Retinal pigment epithelial cell (primary cell): ENCODE measurements at regions not wholly inside any gene's neighbourhood (a gene's known extent, or its start where the extent isn't known, plus 50 kb on each side); places are given as distances from the start of the nearest gene placed in this dataset.
A peak's percentile ranks its signal among the peaks of the same experiment; 100 is the strongest.

Experiments
- DNase-seq: peaks from one replicate; pipeline ENCODE4 v3.0.0-alpha.2; 2010; ENCODE audit warnings: low read depth
- H3K4me3 ChIP-seq: 2 replicates; pipeline ENCODE4 v1.5.1; 2011; ENCODE audit warnings: mild to moderate bottlenecking, low read length, control low read depth, moderate library complexity
- CTCF ChIP-seq: conservative IDR thresholded peaks from 2 replicates; pipeline ENCODE4 v1.5.1; 2011; ENCODE audit warnings: low read depth, low read length, control low read depth, inconsistent platforms

GRCh38 chr11:109192864-109193263 is 229.1 kb upstream of the C11orf87 start:
- no peak for DNase-seq
- H3K4me3 ChIP-seq = no peak overlapping the region
- no peak for TF ChIP-seq CTCF

- DNase-seq = no peak
- no peak overlapping the region for H3K4me3 ChIP-seq
- TF ChIP-seq CTCF = no peak
These were observed 228.1 kb upstream of the C11orf87 start for GRCh38 chr11:109193880-109194279.

- peak; percentile 61 for DNase-seq
- TF ChIP-seq CTCF = no peak
- H3K4me3 ChIP-seq = no peak overlapping the region
These were observed 226.0 kb upstream of the C11orf87 start for GRCh38 chr11:109196016-109196415.

GRCh38 chr11:109197656-109198055 is 224.3 kb upstream of the C11orf87 start:
- no peak for DNase-seq
- H3K4me3 ChIP-seq = no peak overlapping the region
- TF ChIP-seq CTCF = no peak

DNA sequence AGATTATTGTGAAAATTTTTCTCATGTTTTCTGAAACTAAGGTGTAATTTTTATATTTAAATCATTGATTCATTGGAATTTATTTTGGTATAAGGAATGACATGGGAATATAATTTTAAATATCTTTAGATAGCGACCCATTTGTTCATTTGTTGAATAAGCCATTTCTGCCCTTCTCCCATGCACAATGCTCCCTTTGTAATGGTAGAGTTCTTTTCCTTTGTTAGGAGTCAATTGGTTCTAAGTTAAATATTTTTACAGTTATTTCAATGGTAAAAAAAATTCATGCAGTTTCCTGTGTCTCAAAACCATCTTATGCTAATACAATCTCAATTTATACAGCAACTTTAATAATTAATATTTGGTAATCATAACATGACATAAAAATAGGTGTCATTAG is 218.8 kb upstream of the C11orf87 start:
- H3K4me3 ChIP-seq = no peak overlapping the region
- DNase-seq = no peak
- no peak for TF ChIP-seq CTCF

GRCh38 chr11:109205312-109205711 is 216.7 kb upstream of the C11orf87 start:
- no peak for TF ChIP-seq CTCF
- no peak for DNase-seq
- no peak overlapping the region for H3K4me3 ChIP-seq

GRCh38 chr11:109208121-109208520 is 213.9 kb upstream of the C11orf87 start:
- DNase-seq = no peak

More at GRCh38 chr11:109208121-109208520, 213.9 kb upstream of the C11orf87 start:
- no peak overlapping the region for H3K4me3 ChIP-seq
- no peak for TF ChIP-seq CTCF
